Muscle layer of duodenum (tissue), 2 donors: ENCODE measurements at regions not wholly inside any gene's neighbourhood (a gene's known extent, or its start where the extent isn't known, plus 50 kb on each side); places are given as distances from the start of the nearest gene placed in this dataset.

Experiments used
- H3K27ac ChIP-seq: one replicate; pipeline ENCODE4 v1.7.0; 2013; ENCODE audit warnings: mild to moderate bottlenecking, low read length
- H3K27me3 ChIP-seq: one replicate; pipeline ENCODE4 v1.7.0; 2013; ENCODE audit warnings: low read depth, mild to moderate bottlenecking, control low read depth, low read length
- H3K36me3 ChIP-seq, 2 donors: one replicate each; pipeline ENCODE4 v1.7.0; 2013; ENCODE audit warnings: low read length in 2 of 2, control low read depth in 1 of 2, mild to moderate bottlenecking in 1 of 2; ENCODE audit not compliant: insufficient read depth in 2 of 2, control insufficient read depth in 1 of 2
- H3K4me1 ChIP-seq, 2 donors: one replicate each; pipeline ENCODE4 v1.7.0; 2013; ENCODE audit warnings: low read length in 2 of 2, mild to moderate bottlenecking in 2 of 2, control low read depth in 1 of 2, moderate library complexity in 1 of 2; ENCODE audit not compliant: insufficient read depth in 2 of 2, control insufficient read depth in 1 of 2
- H3K4me3 ChIP-seq, 2 donors: one replicate each; pipeline ENCODE4 v1.7.0; 2013; ENCODE audit warnings: low read length in 2 of 2, low read depth in 1 of 2, mild to moderate bottlenecking in 1 of 2
- H3K9me3 ChIP-seq, 2 donors: one replicate each; pipeline ENCODE4 v1.7.0; 2013; ENCODE audit warnings: low read length in 2 of 2, control low read depth in 1 of 2, mild to moderate bottlenecking in 1 of 2; ENCODE audit not compliant: control insufficient read depth in 1 of 2
- donor health status: healthy.

GRCh38 chr5:96256795-96257470, 176.1 kb downstream of the PCSK1 start:
- H3K4me3 ChIP-seq: no peak overlapping the region
- no peaks in the 10 kb centered on the region for H3K9me3 ChIP-seq
- H3K4me1 ChIP-seq: no peaks in the 10 kb centered on the region
- H3K27me3 ChIP-seq: no peaks in the 10 kb centered on the region
- peaks cover 0 to 12% of the 10 kb centered on the region in 2 donors for H3K36me3 ChIP-seq
- no peak overlapping the region for H3K27ac ChIP-seq

GRCh38 chr5:96254980-96255691, 177.9 kb downstream of the PCSK1 start:
- no peaks in the 10 kb centered on the region for H3K4me1 ChIP-seq
- no peaks in the 10 kb centered on the region for H3K9me3 ChIP-seq
- no peaks in the 10 kb centered on the region for H3K27me3 ChIP-seq
- H3K27ac ChIP-seq: no peak overlapping the region
- H3K36me3 ChIP-seq: peaks cover 0 to 12% of the 10 kb centered on the region in 2 donors
- H3K4me3 ChIP-seq: no peak overlapping the region

- peaks cover 0 to 12% of the 10 kb centered on the region in 2 donors for H3K36me3 ChIP-seq
- H3K4me3 ChIP-seq: no peak overlapping the region
- no peak overlapping the region for H3K27ac ChIP-seq
- no peaks in the 10 kb centered on the region for H3K27me3 ChIP-seq
- no peaks in the 10 kb centered on the region for H3K9me3 ChIP-seq
- peaks cover 0 to under 1% of the 10 kb centered on the region in 2 donors for H3K4me1 ChIP-seq
Observed at GRCh38 chr5:96253140-96253539, 179.9 kb downstream of the PCSK1 start.

- Histone ChIP-seq H3K4me1 (peaks cover 0 to 5% of the 10 kb centered on the region in 2 donors), H3K9me3 (no peaks in the 10 kb centered on the region), H3K36me3 (peaks cover 0 to 12% of the 10 kb centered on the region in 2 donors), H3K27me3 (no peaks in the 10 kb centered on the region), H3K4me3 (no peak overlapping the region), H3K27ac (no peak overlapping the region)
Observed at GRCh38 chr5:96252596-96252995, 180.5 kb downstream of the PCSK1 start.

DNA sequence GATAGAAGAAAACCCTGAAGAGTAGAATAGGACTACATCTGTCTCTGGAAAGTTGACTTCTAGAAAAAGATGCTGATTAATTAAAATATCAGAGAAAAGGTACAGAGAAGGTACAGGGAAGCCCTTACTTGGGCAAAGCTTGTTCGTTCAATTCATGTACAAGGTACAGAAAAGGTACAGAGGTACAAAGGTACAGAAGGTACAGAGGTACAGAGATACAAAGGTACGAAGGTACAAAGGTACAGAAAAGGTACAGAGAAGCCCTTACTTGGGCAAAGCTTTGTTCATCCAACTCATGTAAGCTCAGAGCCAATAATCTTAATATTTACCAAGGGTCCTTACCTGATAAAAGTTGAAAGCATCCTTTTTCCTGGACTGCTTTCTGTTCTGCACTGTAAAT, 182.3 kb downstream of the PCSK1 start:
- Histone ChIP-seq H3K27ac (no peak overlapping the region), H3K4me3 (no peak overlapping the region), H3K9me3 (no peaks in the 10 kb centered on the region), H3K27me3 (no peaks in the 10 kb centered on the region), H3K4me1 (peaks cover 0 to 5% of the 10 kb centered on the region in 2 donors), H3K36me3 (peaks cover 0 to 11% of the 10 kb centered on the region in 2 donors)

- Histone ChIP-seq H3K4me1 (peaks cover 0 to 5% of the 10 kb centered on the region in 2 donors), H3K4me3 (no peak overlapping the region), H3K36me3 (no peaks in the 10 kb centered on the region), H3K27ac (no peak overlapping the region), H3K27me3 (no peaks in the 10 kb centered on the region), H3K9me3 (no peaks in the 10 kb centered on the region)
Observed at GRCh38 chr5:96248131-96248530, 184.9 kb downstream of the PCSK1 start.

GRCh38 chr5:96247708-96248107, 185.3 kb downstream of the PCSK1 start:
- no peaks in the 10 kb centered on the region for H3K36me3 ChIP-seq
- H3K9me3 ChIP-seq: no peaks in the 10 kb centered on the region
- H3K27ac ChIP-seq: no peak overlapping the region
- no peak overlapping the region for H3K4me3 ChIP-seq
- H3K27me3 ChIP-seq: no peaks in the 10 kb centered on the region
- peaks cover 0 to 5% of the 10 kb centered on the region in 2 donors for H3K4me1 ChIP-seq

- Histone ChIP-seq H3K27me3 (no peaks in the 10 kb centered on the region), H3K36me3 (no peaks in the 10 kb centered on the region), H3K27ac (peak overlapping the region; percentile 32), H3K4me1 (peaks cover 0 to 5% of the 10 kb centered on the region in 2 donors), H3K4me3 (no peak overlapping the region), H3K9me3 (no peaks in the 10 kb centered on the region)
Observed at GRCh38 chr5:96247097-96247701, 185.8 kb downstream of the PCSK1 start.

DNA sequence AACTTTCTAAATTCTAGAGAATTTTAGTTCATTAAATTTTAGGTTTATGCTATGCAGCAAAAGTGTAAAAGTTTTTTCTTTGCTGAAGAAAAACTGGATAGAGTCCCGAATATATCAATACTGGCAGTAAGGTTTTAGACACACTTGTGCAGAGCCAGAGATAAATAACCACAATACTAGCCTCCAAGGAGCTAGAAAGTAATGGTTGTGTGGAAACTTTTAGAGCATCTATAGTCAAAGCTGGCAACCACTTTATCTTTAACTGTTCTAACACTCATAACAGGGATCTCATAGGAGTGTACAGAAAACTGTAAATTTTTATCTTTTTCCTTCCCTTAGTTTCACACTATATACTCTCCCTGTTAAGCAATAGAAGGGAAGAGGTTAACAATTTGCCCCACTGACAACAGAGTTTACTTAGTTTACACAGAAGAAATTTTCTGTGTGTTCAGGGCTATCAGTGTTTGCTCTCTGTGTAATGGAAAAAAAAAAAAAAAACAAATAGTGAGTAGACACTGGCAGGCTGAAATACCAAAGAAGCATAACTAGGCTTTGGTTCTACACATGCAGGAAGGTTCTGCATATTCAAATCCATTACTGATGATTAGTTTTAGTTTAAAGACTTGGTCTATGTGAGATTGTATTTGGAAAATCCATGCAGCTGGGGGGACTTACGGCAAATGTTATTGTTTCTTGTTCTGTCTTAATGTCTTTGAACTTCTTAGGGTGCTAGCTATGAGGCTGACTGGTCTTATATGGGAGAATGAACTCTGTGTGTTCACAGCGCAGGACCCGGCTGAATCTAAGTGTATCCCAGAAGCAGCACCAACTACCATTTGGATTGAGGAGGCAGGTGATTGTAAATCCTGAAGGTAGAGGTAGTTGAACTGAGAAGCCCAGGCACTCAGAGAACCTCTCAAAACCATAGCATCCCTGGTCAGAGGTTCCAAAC, 187.6 kb downstream of the PCSK1 start:
- H3K36me3 ChIP-seq: no peaks in the 10 kb centered on the region
- H3K9me3 ChIP-seq: no peaks in the 10 kb centered on the region
- H3K4me1 ChIP-seq: peaks cover 0 to 5% of the 10 kb centered on the region in 2 donors
- H3K4me3 ChIP-seq: no peak overlapping the region
- no peak overlapping the region for H3K27ac ChIP-seq
- H3K27me3 ChIP-seq: no peaks in the 10 kb centered on the region

- Histone ChIP-seq H3K36me3 (no peaks in the 10 kb centered on the region), H3K4me3 (no peak overlapping the region), H3K27me3 (no peaks in the 10 kb centered on the region), H3K27ac (no peak overlapping the region), H3K9me3 (no peaks in the 10 kb centered on the region), H3K4me1 (peaks cover 0 to 5% of the 10 kb centered on the region in 2 donors)
Observed at GRCh38 chr5:96244696-96245095, 188.4 kb downstream of the PCSK1 start.

DNA sequence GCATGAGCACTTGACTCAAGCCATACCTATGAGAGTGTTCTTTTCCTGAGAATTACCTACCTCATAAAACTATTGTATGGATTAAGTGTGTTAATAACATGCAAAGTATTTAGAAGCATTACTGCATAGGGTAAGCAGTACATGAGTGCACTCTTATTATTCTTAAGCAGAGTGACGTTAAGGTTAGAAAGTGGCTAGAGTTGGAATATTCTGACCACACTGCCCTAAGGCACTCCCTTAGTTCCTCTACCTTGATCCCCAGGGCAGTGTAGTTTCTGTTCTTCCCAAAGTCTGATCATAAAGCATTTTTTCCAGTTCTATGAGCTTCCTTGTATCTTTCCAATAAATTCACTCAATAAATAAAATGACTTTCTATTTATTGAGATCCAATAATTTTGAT, 189.2 kb downstream of the PCSK1 start:
- H3K4me3 ChIP-seq: no peak overlapping the region
- H3K27me3 ChIP-seq: no peaks in the 10 kb centered on the region
- H3K27ac ChIP-seq: no peak overlapping the region
- H3K36me3 ChIP-seq: no peaks in the 10 kb centered on the region
- H3K4me1 ChIP-seq: peaks cover 0 to 5% of the 10 kb centered on the region in 2 donors
- H3K9me3 ChIP-seq: no peaks in the 10 kb centered on the region
